ENCODE measurements at regions not wholly inside any gene's neighbourhood (a gene's known extent, or its start where the extent isn't known, plus 50 kb on each side); places are given as distances from the start of the nearest gene placed in this dataset.
"Not testable (repeated sequence)": the region's sequence is repeated elsewhere in the genome, so short reads cannot be mapped to it uniquely, and the experiment has no call there.

GRCh38 chr1:193404236-193404635 lies 217.8 kb upstream of the B3GALT2 start:
- H3K27ac ChIP-seq (ENCODE audit: low read depth in 1 of 3, low read length in 2 of 3), result no peak overlapping the region
- H3K4me1 ChIP-seq (ENCODE audit: control insufficient read depth in 3 of 3, insufficient read depth in 2 of 3, low read depth in 1 of 3, low read length in 2 of 3), result peaks cover 0 to 11% (median 0%) of the 10 kb centered on the region in 3 donors
- no peak for DNase-seq
- FAIRE-seq, result no peak
- no peaks in the 10 kb centered on the region for H3K36me3 ChIP-seq (ENCODE audit: control insufficient read depth in 3 of 3, insufficient read depth in 2 of 3, low read depth in 1 of 3, low read length in 3 of 3)
- H3K4me3 ChIP-seq (ENCODE audit: low read depth in 1 of 3, low read length in 3 of 3), result no peak overlapping the region
- H3K9me3 ChIP-seq (ENCODE audit: control insufficient read depth in 2 of 2, insufficient read depth in 1 of 2, low read depth in 1 of 2, low read length in 1 of 2), result peaks cover 0 to 6% of the 10 kb centered on the region in 2 donors
- WGBS, 3 donors, result 98 to 100% (median 100%) methylated on average over 2 of the region's 2 CpGs
- H3K27me3 ChIP-seq (ENCODE audit: control insufficient read depth in 3 of 3, insufficient read depth in 3 of 3, low read length in 3 of 3), result no peaks in the 10 kb centered on the region

- WGBS, 3 donors, result 51 to 75% (median 62%) methylated on average over 2 of the region's 2 CpGs
- peak in 1 of 2 donors; percentile 18 for DNase-seq
- no peak for FAIRE-seq
These were observed 216.6 kb upstream of the B3GALT2 start for GRCh38 chr1:193402977-193403376.

GRCh38 chr1:193402037-193402436 lies 215.6 kb upstream of the B3GALT2 start:
- Histone ChIP-seq H3K27ac (ENCODE audit: low read depth in 1 of 3, low read length in 2 of 3) (no peak overlapping the region), H3K27me3 (ENCODE audit: control insufficient read depth in 3 of 3, insufficient read depth in 3 of 3, low read length in 3 of 3) (no peaks in the 10 kb centered on the region), H3K9me3 (ENCODE audit: control insufficient read depth in 2 of 2, insufficient read depth in 1 of 2, low read depth in 1 of 2, low read length in 1 of 2) (peaks cover 0 to 6% of the 10 kb centered on the region in 2 donors), H3K36me3 (ENCODE audit: control insufficient read depth in 3 of 3, insufficient read depth in 2 of 3, low read depth in 1 of 3, low read length in 3 of 3) (no peaks in the 10 kb centered on the region), H3K4me1 (ENCODE audit: control insufficient read depth in 3 of 3, insufficient read depth in 2 of 3, low read depth in 1 of 3, low read length in 2 of 3) (peaks cover 0 to 7% (median 0%) of the 10 kb centered on the region in 3 donors), H3K4me3 (ENCODE audit: low read depth in 1 of 3, low read length in 3 of 3) (no peak overlapping the region)
- FAIRE-seq (no peak), DNase-seq (no peak)
- WGBS, 3 donors, result 91 to 97% (median 96%) methylated on average over 4 of the region's 4 CpGs

More at GRCh38 chr1:193402977-193403376, 216.6 kb upstream of the B3GALT2 start:
- H3K27ac ChIP-seq (ENCODE audit: low read depth in 1 of 3, low read length in 2 of 3), result peak overlapping the region in 1 of 3 donors; percentile 0
- H3K36me3 ChIP-seq (ENCODE audit: control insufficient read depth in 3 of 3, insufficient read depth in 2 of 3, low read depth in 1 of 3, low read length in 3 of 3), result no peaks in the 10 kb centered on the region
- no peak overlapping the region for H3K4me3 ChIP-seq (ENCODE audit: low read depth in 1 of 3, low read length in 3 of 3)
- no peaks in the 10 kb centered on the region for H3K27me3 ChIP-seq (ENCODE audit: control insufficient read depth in 3 of 3, insufficient read depth in 3 of 3, low read length in 3 of 3)
- peaks cover 0 to 6% of the 10 kb centered on the region in 2 donors for H3K9me3 ChIP-seq (ENCODE audit: control insufficient read depth in 2 of 2, insufficient read depth in 1 of 2, low read depth in 1 of 2, low read length in 1 of 2)
- H3K4me1 ChIP-seq (ENCODE audit: control insufficient read depth in 3 of 3, insufficient read depth in 2 of 3, low read depth in 1 of 3, low read length in 2 of 3), result peaks cover 0 to 8% (median 0%) of the 10 kb centered on the region in 3 donors

- 90 to 95% (median 92%) methylated on average over 1 of the region's 1 CpG for WGBS, 3 donors
- Histone ChIP-seq H3K9me3 (ENCODE audit: control insufficient read depth in 2 of 2, insufficient read depth in 1 of 2, low read depth in 1 of 2, low read length in 1 of 2) (peaks cover 0 to 4% of the 10 kb centered on the region in 2 donors), H3K36me3 (ENCODE audit: control insufficient read depth in 3 of 3, insufficient read depth in 2 of 3, low read depth in 1 of 3, low read length in 3 of 3) (no peaks in the 10 kb centered on the region), H3K4me1 (ENCODE audit: control insufficient read depth in 3 of 3, insufficient read depth in 2 of 3, low read depth in 1 of 3, low read length in 2 of 3) (peaks cover 0 to 2% (median 0%) of the 10 kb centered on the region in 3 donors), H3K27ac (ENCODE audit: low read depth in 1 of 3, low read length in 2 of 3) (no peak overlapping the region), H3K27me3 (ENCODE audit: control insufficient read depth in 3 of 3, insufficient read depth in 3 of 3, low read length in 3 of 3) (no peaks in the 10 kb centered on the region), H3K4me3 (ENCODE audit: low read depth in 1 of 3, low read length in 3 of 3) (no peak overlapping the region)
- FAIRE-seq, result no peak
- DNase-seq, result no peak
These were observed 207.9 kb upstream of the B3GALT2 start for GRCh38 chr1:193394336-193394735.

- Histone ChIP-seq H3K27ac (ENCODE audit: low read depth in 1 of 3, low read length in 2 of 3) (no peak overlapping the region), H3K4me3 (ENCODE audit: low read depth in 1 of 3, low read length in 3 of 3) (no peak overlapping the region), H3K36me3 (ENCODE audit: control insufficient read depth in 3 of 3, insufficient read depth in 2 of 3, low read depth in 1 of 3, low read length in 3 of 3) (no peaks in the 10 kb centered on the region), H3K4me1 (ENCODE audit: control insufficient read depth in 3 of 3, insufficient read depth in 2 of 3, low read depth in 1 of 3, low read length in 2 of 3) (peaks cover 0 to 2% (median 0%) of the 10 kb centered on the region in 3 donors), H3K27me3 (ENCODE audit: control insufficient read depth in 3 of 3, insufficient read depth in 3 of 3, low read length in 3 of 3) (no peaks in the 10 kb centered on the region), H3K9me3 (ENCODE audit: control insufficient read depth in 2 of 2, insufficient read depth in 1 of 2, low read depth in 1 of 2, low read length in 1 of 2) (peaks cover 0 to 4% of the 10 kb centered on the region in 2 donors)
- FAIRE-seq, result no peak
- DNase-seq, result no peak
- 83 to 96% (median 88%) methylated on average over 1 of the region's 1 CpG for WGBS, 3 donors
These were observed 206.3 kb upstream of the B3GALT2 start for GRCh38 chr1:193392686-193393085.

- 94 to 96% (median 95%) methylated on average over 5 of the region's 5 CpGs for WGBS, 3 donors
These were observed 202.3 kb upstream of the B3GALT2 start for GRCh38 chr1:193388683-193389082.

GRCh38 chr1:193388165-193388564 lies 201.8 kb upstream of the B3GALT2 start:
- no peak for FAIRE-seq
- 94 to 97% (median 95%) methylated on average over 4 of the region's 4 CpGs for WGBS, 3 donors

More at GRCh38 chr1:193388683-193389082, 202.3 kb upstream of the B3GALT2 start:
- no peak overlapping the region for H3K4me3 ChIP-seq (ENCODE audit: low read depth in 1 of 3, low read length in 3 of 3)
- no peak overlapping the region for H3K27ac ChIP-seq (ENCODE audit: low read depth in 1 of 3, low read length in 2 of 3)
- peaks cover 0 to 2% (median 0%) of the 10 kb centered on the region in 3 donors for H3K4me1 ChIP-seq (ENCODE audit: control insufficient read depth in 3 of 3, insufficient read depth in 2 of 3, low read depth in 1 of 3, low read length in 2 of 3)
- H3K36me3 ChIP-seq (ENCODE audit: control insufficient read depth in 3 of 3, insufficient read depth in 2 of 3, low read depth in 1 of 3, low read length in 3 of 3), result no peaks in the 10 kb centered on the region
- FAIRE-seq, result no peak
- no peaks in the 10 kb centered on the region for H3K9me3 ChIP-seq (ENCODE audit: control insufficient read depth in 2 of 2, insufficient read depth in 1 of 2, low read depth in 1 of 2, low read length in 1 of 2)
- no peaks in the 10 kb centered on the region for H3K27me3 ChIP-seq (ENCODE audit: control insufficient read depth in 3 of 3, insufficient read depth in 3 of 3, low read length in 3 of 3)
- no peak for DNase-seq

GRCh38 chr1:193387406-193387805 lies 201.0 kb upstream of the B3GALT2 start:
- no peak for FAIRE-seq
- H3K36me3 ChIP-seq (ENCODE audit: control insufficient read depth in 3 of 3, insufficient read depth in 2 of 3, low read depth in 1 of 3, low read length in 3 of 3), result no peaks in the 10 kb centered on the region
- H3K9me3 ChIP-seq (ENCODE audit: control insufficient read depth in 2 of 2, insufficient read depth in 1 of 2, low read depth in 1 of 2, low read length in 1 of 2), result peaks cover 0 to 2% of the 10 kb centered on the region in 2 donors
- H3K4me1 ChIP-seq (ENCODE audit: control insufficient read depth in 3 of 3, insufficient read depth in 2 of 3, low read depth in 1 of 3, low read length in 2 of 3), result peaks cover 0 to 2% (median 0%) of the 10 kb centered on the region in 3 donors
- H3K4me3 ChIP-seq (ENCODE audit: low read depth in 1 of 3, low read length in 3 of 3), result no peak overlapping the region
- H3K27me3 ChIP-seq (ENCODE audit: control insufficient read depth in 3 of 3, insufficient read depth in 3 of 3, low read length in 3 of 3), result no peaks in the 10 kb centered on the region
- no peak for DNase-seq
- H3K27ac ChIP-seq (ENCODE audit: low read depth in 1 of 3, low read length in 2 of 3), result no peak overlapping the region

More at GRCh38 chr1:193388165-193388564, 201.8 kb upstream of the B3GALT2 start:
- DNase-seq, result no peak
- Histone ChIP-seq H3K27ac (ENCODE audit: low read depth in 1 of 3, low read length in 2 of 3) (no peak overlapping the region), H3K9me3 (ENCODE audit: control insufficient read depth in 2 of 2, insufficient read depth in 1 of 2, low read depth in 1 of 2, low read length in 1 of 2) (peaks cover 0 to 2% of the 10 kb centered on the region in 2 donors), H3K4me3 (ENCODE audit: low read depth in 1 of 3, low read length in 3 of 3) (no peak overlapping the region), H3K27me3 (ENCODE audit: control insufficient read depth in 3 of 3, insufficient read depth in 3 of 3, low read length in 3 of 3) (no peaks in the 10 kb centered on the region), H3K4me1 (ENCODE audit: control insufficient read depth in 3 of 3, insufficient read depth in 2 of 3, low read depth in 1 of 3, low read length in 2 of 3) (peaks cover 0 to 2% (median 0%) of the 10 kb centered on the region in 3 donors), H3K36me3 (ENCODE audit: control insufficient read depth in 3 of 3, insufficient read depth in 2 of 3, low read depth in 1 of 3, low read length in 3 of 3) (no peaks in the 10 kb centered on the region)

GRCh38 chr1:193378451-193378850 lies 192.0 kb upstream of the B3GALT2 start:
- 20 to 57% (median 39%) methylated on average over 2 of the region's 2 CpGs for WGBS, 3 donors
- not testable (repeated sequence) for H3K9me3 ChIP-seq (ENCODE audit: control insufficient read depth in 2 of 2, insufficient read depth in 1 of 2, low read depth in 1 of 2, low read length in 1 of 2); H3K27ac ChIP-seq (ENCODE audit: low read depth in 1 of 3, low read length in 2 of 3); H3K36me3 ChIP-seq (ENCODE audit: control insufficient read depth in 3 of 3, insufficient read depth in 2 of 3, low read depth in 1 of 3, low read length in 3 of 3); H3K27me3 ChIP-seq (ENCODE audit: control insufficient read depth in 3 of 3, insufficient read depth in 3 of 3, low read length in 3 of 3); H3K4me1 ChIP-seq (ENCODE audit: control insufficient read depth in 3 of 3, insufficient read depth in 2 of 3, low read depth in 1 of 3, low read length in 2 of 3); FAIRE-seq; H3K4me3 ChIP-seq (ENCODE audit: low read depth in 1 of 3, low read length in 3 of 3)
- DNase-seq, result peak in 1 of 2 donors; percentile 33
